Loucy (cell line): ENCODE measurements at regions not wholly inside any gene's neighbourhood (a gene's known extent, or its start where the extent isn't known, plus 50 kb on each side); places are given as distances from the start of the nearest gene placed in this dataset.

Experiments
- CTCF ChIP-seq: fragments of 200-600 bp; sonication (generic); conservative IDR thresholded peaks from 2 replicates; pipeline ENCODE4 v1.5.1; 2014; ENCODE audit warnings: mild to moderate bottlenecking, antibody characterized with exemption, low read length
- EZH2phosphoT487 ChIP-seq: fragments of 200-600 bp; IDR thresholded peaks from 2 replicates; pipeline ENCODE4 v1.6.1; 2018; ENCODE audit warnings: antibody characterized with exemption, mild to moderate bottlenecking, moderate library complexity, borderline replicate concordance

- TF ChIP-seq CTCF, result no peak
- TF ChIP-seq EZH2phosphoT487, result no peak
Measured at GRCh38 chr11:11722246-11722645, 100.4 kb upstream of the GALNT18 start.
